ENCODE measurements at regions not wholly inside any gene's neighbourhood (a gene's known extent, or its start where the extent isn't known, plus 50 kb on each side); places are given as distances from the start of the nearest gene placed in this dataset.
"Not testable (repeated sequence)": the region's sequence is repeated elsewhere in the genome, so short reads cannot be mapped to it uniquely, and the experiment has no call there.

DNA sequence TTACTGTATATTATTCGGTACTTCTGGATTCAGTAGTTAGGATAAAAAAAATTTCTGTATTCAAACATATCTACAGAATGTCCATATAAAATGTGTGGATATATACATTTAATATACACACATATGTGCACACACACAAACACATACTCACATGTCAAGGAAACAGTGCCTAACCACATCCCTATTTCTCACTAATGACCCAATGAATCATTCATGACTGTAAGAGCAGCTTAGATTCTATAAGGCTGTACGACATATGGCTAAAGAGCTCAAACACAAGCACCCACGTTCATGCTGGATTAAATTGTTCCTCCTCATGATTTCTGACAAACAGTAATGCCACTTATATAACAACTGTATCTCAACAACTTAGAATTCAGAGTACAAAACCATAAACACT, 457.3 kb downstream of the ADCYAP1 start:
- H3K4me3 ChIP-seq (ENCODE audit: low read depth, low read length): no peak overlapping the region
- peak; percentile 4 for DNase-seq (ENCODE audit: low read depth)
- TF ChIP-seq, protein P1, sequence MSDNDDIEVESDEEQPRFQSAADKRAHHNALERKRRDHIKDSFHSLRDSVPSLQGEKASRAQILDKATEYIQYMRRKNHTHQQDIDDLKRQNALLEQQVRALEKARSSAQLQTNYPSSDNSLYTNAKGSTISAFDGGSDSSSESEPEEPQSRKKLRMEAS (IDR thresholded peaks at IDR 0.05; ENCODE audit: low read depth, low read length): no peak
- TF ChIP-seq, protein P2, sequence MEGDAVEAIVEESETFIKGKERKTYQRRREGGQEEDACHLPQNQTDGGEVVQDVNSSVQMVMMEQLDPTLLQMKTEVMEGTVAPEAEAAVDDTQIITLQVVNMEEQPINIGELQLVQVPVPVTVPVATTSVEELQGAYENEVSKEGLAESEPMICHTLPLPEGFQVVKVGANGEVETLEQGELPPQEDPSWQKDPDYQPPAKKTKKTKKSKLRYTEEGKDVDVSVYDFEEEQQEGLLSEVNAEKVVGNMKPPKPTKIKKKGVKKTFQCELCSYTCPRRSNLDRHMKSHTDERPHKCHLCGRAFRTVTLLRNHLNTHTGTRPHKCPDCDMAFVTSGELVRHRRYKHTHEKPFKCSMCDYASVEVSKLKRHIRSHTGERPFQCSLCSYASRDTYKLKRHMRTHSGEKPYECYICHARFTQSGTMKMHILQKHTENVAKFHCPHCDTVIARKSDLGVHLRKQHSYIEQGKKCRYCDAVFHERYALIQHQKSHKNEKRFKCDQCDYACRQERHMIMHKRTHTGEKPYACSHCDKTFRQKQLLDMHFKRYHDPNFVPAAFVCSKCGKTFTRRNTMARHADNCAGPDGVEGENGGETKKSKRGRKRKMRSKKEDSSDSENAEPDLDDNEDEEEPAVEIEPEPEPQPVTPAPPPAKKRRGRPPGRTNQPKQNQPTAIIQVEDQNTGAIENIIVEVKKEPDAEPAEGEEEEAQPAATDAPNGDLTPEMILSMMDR (IDR thresholded peaks at IDR 0.05; ENCODE audit: low read depth, low read length): no peak
- TF ChIP-seq POLR2A (IDR thresholded peaks at IDR 0.05; ENCODE audit: extremely low read depth, insufficient read length) (no peak), MYC (IDR thresholded peaks at IDR 0.05; ENCODE audit: low read depth, low read length) (no peak)

DNA sequence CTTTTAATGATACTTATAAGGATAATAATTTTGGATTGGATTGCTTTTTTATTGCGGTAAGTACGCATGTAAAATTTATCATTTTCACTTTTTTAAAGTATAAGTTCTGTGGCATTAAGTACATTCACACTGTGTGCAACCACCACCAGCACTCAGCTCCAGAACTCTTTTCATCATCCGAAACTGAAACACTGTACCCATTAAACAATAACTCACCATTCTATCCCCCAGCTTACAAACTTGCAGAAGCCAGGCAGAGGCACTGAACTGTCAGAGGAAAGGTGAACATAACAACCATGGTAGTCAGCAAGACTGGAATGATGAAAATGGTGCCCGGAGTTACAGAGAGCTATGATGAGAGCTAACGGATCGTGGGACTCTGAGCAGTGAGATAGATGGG, 465.9 kb downstream of the ADCYAP1 start:
- TF ChIP-seq MYC (IDR thresholded peaks at IDR 0.05; ENCODE audit: low read depth, low read length): no peak
- TF ChIP-seq, protein P2 (IDR thresholded peaks at IDR 0.05; ENCODE audit: low read depth, low read length): no peak
- no peak for TF ChIP-seq POLR2A (IDR thresholded peaks at IDR 0.05; ENCODE audit: extremely low read depth, insufficient read length)
- TF ChIP-seq, protein P1 (IDR thresholded peaks at IDR 0.05; ENCODE audit: low read depth, low read length): no peak
- H3K4me3 ChIP-seq (ENCODE audit: low read depth, low read length): no peak overlapping the region
- no peak for DNase-seq (ENCODE audit: low read depth)

DNA sequence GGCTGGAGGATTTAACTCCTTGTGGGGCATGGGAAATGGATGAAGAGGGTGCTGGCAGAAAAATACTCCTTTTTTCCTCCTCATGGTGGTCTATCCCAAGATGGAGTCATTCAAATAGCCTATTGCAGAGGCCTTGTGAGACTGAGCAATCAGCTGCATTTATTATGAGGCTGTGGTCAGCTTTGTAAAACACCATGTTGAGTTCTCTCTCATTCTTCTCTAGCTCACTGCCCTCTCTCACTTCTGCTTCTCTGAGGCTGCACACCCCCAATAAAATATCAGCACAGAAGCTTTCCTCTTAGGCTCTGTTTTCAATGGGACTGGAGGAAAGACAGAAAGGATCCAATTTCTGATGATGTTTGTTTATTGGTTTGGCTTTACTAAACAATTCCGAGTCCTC, 467.1 kb downstream of the ADCYAP1 start:
- H3K4me3 ChIP-seq (ENCODE audit: low read depth, low read length): no peak overlapping the region
- no peak for DNase-seq (ENCODE audit: low read depth)
- TF ChIP-seq MYC (IDR thresholded peaks at IDR 0.05; ENCODE audit: low read depth, low read length) (no peak), POLR2A (IDR thresholded peaks at IDR 0.05; ENCODE audit: extremely low read depth, insufficient read length) (no peak)
- TF ChIP-seq, protein P1 (IDR thresholded peaks at IDR 0.05; ENCODE audit: low read depth, low read length): no peak
- TF ChIP-seq, protein P2 (IDR thresholded peaks at IDR 0.05; ENCODE audit: low read depth, low read length): no peak

DNA sequence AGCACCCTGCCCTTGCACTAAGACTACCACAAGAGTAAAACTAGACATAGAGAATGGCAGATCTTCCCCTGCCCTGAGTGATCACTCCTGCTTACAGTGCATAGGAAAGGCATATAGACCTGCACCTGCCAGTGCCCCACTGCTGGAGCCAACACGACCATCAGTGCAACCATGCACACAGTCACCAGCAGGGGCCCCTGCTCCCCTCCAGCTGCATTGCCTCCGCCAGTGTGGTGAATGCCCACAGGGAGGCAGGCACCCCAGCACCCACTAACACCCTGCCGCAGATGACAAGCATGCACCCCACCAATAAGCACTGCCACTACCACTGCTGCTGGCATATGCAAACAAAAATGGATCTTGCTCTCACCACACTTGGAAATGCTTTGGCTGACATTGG, 478.8 kb downstream of the ADCYAP1 start:
- DNase-seq (ENCODE audit: low read depth): no peak
- H3K4me3 ChIP-seq (ENCODE audit: low read depth, low read length): no peak overlapping the region
- TF ChIP-seq, protein P1 (IDR thresholded peaks at IDR 0.05; ENCODE audit: low read depth, low read length): no peak
- TF ChIP-seq, protein P2 (IDR thresholded peaks at IDR 0.05; ENCODE audit: low read depth, low read length): no peak
- TF ChIP-seq POLR2A (IDR thresholded peaks at IDR 0.05; ENCODE audit: extremely low read depth, insufficient read length) (no peak), MYC (IDR thresholded peaks at IDR 0.05; ENCODE audit: low read depth, low read length) (no peak)

DNA sequence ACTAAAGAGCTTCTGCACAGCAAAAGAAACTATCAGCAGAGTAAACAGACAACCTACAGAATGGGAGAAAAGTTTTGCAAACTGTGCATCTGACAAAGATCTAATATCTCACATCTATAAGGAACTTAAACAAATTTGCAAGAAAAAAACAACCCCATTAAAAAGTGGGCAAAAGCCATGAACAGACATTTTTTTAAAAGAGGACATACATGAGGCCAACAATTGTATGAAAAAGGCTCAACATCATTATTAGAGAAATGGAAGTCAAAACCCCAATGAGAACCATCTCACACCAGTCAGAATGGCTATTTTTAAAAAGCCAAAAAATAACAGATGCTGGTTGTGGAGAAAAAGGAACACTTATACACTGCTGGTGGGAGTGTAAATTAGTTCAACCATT, 483.8 kb downstream of the ADCYAP1 start:
- DNase-seq (ENCODE audit: low read depth); H3K4me3 ChIP-seq (ENCODE audit: low read depth, low read length): not testable (repeated sequence)

DNA sequence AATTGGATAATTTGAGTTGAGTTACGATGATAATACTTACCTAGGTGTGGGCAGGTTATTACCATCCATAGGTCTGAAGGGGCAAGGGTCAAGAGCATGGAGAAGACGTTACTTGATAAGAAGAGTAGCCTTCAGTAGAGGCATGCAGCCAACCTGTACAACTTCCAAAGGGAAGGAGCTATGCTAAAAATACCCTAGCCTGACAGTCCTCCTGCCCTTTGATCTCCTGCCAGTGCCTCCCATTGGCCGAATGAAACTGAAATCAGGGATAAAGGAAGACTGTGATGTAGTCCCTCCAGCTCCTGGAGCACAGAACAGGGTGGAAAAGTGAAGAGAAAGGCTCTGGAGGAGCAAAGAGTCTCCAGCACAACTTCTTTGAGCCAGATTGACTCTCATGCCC, 487.4 kb downstream of the ADCYAP1 start:
- no peak for DNase-seq (ENCODE audit: low read depth)

More for the DNA sequence above, 487.4 kb downstream of the ADCYAP1 start:
- no peak overlapping the region for H3K4me3 ChIP-seq (ENCODE audit: low read depth, low read length)
- no peak for TF ChIP-seq MYC (IDR thresholded peaks at IDR 0.05; ENCODE audit: low read depth, low read length)
- no peak for TF ChIP-seq POLR2A (IDR thresholded peaks at IDR 0.05; ENCODE audit: extremely low read depth, insufficient read length)
- TF ChIP-seq, protein P1 (IDR thresholded peaks at IDR 0.05; ENCODE audit: low read depth, low read length): no peak
- TF ChIP-seq, protein P2 (IDR thresholded peaks at IDR 0.05; ENCODE audit: low read depth, low read length): no peak
